ENCODE measurements at regions not wholly inside any gene's neighbourhood (a gene's known extent, or its start where the extent isn't known, plus 50 kb on each side); places are given as distances from the start of the nearest gene placed in this dataset.

DNA sequence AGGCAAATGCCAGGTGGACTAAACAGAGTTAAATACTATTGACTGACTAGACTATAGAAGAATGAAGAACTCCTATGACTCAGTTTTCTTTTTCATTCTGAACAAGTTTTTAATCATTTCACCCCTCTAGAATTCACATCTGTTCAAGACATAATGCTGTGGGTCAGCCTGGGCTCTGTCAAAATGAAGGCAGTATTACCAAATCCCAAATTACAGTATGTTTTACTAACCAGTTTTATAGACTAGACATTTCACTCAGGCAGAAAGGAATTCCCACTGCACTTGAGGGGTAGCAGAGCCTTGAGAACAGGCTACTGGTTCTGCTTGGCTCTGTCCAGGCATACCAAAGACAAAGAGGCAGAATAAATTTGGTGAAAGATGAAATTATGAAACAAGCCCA lies 511.7 kb downstream of the EPHA4 start:
- no peak for DNase-seq (ENCODE audit: low spot score)

DNA sequence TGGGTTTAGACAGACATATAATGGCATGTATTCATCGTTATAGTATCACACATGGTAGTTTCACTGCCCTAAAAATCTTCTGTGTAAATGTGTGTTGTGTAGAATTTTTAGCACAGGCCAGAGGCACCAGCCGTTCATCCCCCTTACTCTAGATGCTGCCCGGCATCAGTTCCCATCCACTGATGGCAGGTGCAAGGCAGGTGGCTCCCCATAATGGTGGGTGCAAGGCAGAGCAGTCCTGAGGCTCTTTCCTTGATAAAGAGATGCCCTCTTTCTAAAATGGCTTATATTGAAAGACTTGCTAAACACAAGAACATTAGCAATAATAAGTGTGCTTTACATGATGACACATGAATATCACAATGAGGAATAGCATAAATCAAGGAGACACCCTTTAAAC lies 508.5 kb downstream of the EPHA4 start:
- DNase-seq (ENCODE audit: low spot score): no peak

DNA sequence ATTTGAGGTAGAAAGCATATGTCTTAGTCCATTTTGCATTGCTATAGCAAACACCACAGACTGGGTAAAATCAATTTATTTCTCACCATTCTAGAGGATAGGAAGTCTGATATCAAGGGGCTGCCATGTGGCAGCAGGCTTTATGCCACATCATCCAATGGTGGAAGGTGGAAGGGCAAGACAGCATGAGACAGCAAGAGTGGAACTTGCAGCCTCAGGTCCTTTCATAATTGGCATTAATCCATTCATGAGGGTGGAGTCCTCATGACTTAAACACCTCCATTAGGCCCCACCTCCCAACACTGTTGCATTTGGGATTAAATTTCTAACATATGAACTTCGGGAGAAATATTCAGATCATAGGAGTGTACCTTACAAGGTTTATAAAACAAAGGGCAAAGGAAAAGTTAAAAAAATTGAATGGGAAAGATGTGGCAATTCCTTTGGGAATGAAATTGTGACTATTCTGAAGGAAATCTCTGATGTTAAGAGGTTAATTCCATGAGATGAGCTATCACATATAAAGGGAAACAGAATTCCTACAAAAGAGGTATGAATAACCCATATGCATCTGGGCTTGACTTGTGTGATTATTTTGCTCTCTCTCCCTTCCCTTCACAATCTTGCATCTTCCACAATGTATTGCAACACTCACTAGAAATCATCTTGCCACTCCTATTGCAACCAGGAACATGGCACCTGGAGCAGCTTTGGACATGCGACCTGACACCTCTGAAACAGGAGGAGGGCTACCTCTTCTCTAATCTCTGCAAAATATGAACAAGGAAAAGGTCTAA lies 507.8 kb downstream of the EPHA4 start:
- DNase-seq (ENCODE audit: low spot score): no peak

DNA sequence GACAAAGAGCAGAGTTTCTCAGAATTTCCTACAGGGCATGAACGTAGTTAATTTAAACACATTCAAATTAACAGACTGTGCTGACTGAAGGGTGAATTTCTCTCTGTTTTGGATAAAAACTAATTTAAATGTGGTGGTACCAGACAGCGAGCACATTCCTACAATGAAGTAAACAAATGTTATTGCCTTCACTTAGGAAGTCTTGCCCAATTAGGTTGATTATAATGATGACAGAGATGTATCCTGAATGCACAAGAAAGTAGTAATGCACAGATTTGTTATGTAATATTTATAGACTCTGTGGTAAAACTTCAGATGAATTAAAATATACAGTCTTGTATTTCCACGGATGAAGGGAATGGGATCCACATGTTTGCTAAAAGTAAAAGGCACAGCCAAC lies 507.2 kb downstream of the EPHA4 start:
- no peak for DNase-seq (ENCODE audit: low spot score)

DNA sequence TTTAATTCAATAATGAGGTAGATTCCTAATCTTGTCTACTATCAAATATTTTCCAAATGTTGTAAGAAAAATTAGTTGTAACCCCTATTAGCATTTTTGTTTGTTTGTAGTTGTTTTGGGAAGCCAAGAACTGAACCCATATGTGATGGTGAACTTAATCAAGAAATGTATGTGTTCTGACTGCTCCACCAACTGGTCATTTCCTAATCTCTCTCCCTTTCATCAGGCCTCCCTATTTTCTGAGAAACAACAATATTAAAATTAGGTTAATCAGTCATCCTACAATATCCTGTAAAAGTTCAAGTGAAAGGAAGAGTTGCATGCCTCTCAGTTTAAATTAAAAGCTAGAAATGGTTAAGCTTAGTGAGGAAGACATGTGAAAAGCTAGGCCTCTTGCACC lies 504.0 kb downstream of the EPHA4 start:
- no peak for DNase-seq (ENCODE audit: low spot score)

DNA sequence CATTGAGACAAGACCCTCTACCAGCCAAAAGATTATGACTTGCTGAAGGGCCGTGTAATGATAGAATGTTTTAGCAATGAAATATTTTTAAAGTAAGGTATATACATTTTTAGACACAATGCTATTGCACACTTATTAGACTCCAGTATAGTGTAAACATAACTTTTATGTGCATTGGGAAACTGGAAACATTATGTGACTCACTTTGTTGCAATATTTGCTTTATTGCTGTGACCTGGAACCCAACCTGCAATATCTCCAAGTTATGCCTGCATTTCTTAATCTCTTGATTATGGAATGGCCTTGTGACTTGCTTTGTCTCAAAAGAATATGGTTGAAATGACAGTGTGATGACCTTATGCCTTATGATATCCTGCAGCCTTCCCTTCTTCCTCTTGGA lies 502.0 kb downstream of the EPHA4 start:
- DNase-seq (ENCODE audit: low spot score): no peak

DNA sequence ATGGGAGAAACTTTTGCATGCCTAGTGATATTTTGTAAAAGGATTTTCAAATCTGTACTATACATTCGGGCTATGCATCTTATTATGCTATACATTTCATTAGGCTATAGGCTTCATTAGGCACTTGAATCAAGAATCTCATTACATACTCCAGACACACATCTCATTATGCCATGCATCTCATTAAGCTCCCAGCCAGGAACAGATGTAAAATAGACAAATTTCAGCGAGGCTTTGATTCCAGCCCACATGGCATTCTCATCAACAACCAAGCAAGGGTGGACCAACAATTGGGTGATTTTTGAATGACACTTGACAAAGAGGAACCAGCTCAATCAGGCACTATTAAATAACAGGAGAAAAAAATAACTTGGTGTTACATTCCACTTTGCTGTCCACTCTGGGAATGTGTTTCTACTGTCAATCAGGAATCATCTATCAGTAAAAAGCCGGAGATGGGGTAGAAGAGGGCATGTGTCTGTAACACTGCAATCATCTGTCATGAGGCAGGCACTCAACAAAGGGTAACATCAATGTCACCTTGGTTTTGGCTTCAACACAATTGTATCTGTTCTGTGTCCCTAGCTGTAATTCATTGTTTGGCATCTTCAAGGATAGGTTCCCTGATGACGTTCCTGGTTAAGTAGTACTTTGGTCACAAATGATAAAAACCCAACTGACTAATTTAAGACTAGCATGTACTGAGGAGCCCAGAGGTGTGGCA lies 498.6 kb downstream of the EPHA4 start:
- no peak for DNase-seq (ENCODE audit: low spot score)

DNA sequence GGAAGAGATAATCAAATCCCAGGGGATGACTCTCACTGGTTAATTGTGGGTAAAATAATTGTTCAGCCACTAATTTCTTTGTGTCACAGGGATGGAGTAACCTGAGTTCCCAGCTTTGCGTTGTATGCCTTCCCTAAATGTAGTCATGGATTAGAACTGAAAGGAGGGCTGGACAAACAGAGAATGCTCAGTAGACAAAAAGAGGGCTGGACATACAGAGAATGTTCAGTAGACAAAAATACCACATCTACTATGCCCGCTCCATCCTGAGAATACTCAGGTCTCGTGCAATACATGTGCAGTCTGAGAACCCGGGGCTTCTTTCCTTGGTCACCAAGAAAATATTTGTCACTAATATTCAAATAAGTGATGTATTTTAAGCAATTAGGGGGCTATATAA lies 497.9 kb downstream of the EPHA4 start:
- no peak for DNase-seq (ENCODE audit: low spot score)

DNA sequence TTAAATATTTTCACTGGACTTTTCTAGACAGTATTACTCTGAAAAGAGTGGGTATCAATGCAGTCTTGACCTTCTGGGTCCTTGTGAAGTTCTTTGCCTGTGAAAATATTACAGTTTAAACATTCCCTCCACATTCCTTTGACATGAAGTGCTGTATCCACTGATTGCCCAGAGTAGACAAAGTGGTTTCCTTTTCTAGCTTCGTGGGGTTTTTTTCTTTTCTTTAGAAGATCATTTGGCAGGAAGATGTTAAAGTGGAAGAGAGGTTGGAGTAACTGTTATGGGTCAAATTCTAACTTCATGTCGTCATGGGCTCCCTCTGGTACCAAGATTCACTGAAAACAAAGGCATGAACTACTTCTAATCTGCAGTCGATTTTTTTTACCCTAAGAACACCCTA lies 496.9 kb downstream of the EPHA4 start:
- DNase-seq (ENCODE audit: low spot score): no peak

DNA sequence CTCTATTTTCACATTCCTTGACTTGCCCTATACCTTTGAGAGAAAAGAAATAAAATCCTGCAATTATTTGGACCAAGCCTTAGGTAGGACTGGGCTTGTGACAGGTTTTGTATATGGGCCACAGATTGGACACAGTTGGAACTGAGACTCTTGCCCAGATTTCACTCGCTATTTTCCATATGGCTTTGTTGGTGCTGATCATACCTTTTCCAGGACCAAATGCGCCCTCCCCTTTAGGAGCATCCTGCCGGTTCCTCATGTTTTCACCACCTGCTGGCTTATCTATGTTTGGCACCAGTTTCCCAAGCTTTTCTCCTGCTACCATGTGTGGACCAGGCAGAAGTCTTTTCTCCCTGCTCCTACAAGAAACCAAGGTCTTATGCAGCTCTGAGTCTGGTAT lies 494.9 kb downstream of the EPHA4 start:
- DNase-seq (ENCODE audit: low spot score): no peak

DNA sequence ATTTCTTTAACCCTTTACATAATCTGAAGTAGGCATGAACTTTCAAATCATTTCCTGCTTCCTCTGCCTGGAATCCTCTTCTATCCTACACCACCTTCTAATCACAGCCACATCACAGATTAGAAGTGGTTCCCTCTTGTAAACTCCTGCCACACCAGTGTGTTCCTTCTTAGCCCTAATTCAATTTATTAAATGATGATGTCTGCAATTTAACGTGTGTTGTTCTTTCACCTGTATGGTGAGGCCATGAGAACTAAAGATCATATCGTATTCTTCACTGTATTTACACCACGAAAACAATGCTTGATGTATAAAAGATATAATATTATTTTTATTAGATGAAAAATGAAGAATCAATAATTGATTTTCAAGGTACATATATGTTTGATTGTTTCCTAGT lies 494.3 kb downstream of the EPHA4 start:
- DNase-seq (ENCODE audit: low spot score): no peak

DNA sequence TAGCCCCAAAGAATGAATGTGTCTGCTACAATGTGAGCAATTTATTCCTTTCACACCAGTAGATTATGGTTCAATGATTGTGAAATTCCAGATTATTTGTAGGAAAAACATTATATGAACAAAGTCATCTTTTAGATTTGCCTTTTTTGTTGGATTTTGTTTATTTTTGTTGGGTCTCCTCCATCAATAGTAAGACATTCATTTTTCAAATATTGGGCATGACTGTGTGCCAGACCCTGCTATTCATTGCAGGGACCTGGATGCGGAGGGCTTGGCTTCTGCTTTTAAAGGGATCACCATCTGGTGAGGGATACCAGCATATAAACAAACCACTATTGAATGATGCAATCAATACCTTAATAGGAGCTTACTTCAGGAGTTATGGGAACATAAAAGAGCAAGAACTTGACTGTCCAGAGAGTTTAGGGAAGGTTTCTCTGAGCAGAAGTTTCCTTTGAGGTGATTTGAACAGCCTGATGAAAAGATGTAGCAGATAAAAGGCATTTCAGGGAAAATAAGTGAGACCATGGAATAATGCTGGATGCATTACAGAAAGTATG lies 486.7 kb downstream of the EPHA4 start:
- no peak for DNase-seq (ENCODE audit: low spot score)

DNA sequence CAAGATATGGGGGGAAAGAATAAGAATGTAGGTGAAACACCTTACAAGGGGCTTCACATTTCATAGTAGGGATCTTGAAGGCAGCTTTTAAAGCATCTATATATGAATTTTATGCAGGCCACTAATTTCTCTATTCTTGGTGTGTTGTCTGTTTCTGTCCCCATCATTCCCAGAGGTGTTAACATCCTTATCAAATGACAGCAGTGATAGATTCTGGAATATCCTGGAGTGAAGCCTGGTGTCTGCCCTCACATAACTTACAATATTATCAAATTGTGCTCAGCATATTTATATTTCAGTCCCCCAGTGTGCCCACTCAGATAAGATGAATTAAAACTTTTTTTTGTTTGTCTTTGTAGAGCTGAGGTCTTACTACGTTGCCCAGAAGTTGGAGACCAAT lies 486.2 kb downstream of the EPHA4 start:
- no peak for DNase-seq (ENCODE audit: low spot score)

DNA sequence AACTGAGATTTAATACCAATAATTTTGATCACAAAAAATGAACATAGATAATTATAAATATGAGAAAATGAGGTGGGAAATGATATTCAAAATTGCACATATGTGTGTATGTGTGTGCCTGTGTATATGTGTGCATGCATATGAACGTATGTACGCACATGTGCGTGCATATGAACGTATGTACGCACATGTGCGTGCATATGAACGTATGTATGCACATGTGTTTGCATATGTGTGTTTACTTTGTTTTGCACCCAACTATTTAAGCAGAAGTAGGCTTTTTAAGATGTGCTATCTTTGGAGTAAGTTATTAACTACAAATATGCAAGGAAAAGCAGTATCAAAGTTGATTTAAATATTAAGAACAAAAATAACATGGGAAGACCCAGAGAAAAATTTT lies 484.3 kb downstream of the EPHA4 start:
- DNase-seq (ENCODE audit: low spot score): no peak

DNA sequence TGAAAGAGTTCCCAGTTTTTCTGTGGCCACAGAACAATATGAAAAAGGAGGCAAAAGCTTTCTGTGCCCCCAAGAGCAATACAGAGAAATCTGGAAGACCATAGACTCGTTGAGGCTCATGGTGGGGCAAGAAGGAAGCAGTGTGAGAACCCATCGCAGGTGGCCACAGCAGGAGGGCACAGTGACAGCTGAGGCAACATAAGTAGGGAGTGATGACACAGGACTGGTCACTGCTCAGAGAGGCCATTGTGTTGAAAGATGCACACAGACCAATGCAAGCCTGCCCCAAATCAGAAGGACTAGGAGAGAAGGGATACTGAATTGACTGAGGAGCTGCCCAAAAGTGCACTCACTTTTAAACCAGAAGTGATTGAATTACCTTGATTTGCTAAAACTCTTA lies 483.6 kb downstream of the EPHA4 start:
- no peak for DNase-seq (ENCODE audit: low spot score)

DNA sequence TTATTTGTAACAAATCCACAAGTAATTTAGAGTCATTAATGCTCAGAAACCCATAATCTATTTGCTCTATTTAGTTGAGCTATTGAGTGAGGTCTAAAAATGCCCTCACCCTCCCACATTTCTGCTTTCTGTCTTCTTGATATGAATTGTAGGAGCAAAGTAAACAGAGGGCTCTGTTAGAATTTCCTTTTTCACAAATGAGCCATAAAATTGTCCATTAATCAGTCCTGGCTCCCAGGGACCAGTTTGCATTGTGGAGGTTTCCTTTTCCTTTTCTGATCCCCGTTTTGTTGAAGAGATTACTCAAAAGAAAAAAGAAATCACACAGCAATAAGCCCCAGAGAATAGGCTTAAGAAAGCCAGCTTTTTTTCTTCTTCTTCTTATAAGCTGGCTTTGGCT lies 476.7 kb downstream of the EPHA4 start:
- no peak for DNase-seq (ENCODE audit: low spot score)

DNA sequence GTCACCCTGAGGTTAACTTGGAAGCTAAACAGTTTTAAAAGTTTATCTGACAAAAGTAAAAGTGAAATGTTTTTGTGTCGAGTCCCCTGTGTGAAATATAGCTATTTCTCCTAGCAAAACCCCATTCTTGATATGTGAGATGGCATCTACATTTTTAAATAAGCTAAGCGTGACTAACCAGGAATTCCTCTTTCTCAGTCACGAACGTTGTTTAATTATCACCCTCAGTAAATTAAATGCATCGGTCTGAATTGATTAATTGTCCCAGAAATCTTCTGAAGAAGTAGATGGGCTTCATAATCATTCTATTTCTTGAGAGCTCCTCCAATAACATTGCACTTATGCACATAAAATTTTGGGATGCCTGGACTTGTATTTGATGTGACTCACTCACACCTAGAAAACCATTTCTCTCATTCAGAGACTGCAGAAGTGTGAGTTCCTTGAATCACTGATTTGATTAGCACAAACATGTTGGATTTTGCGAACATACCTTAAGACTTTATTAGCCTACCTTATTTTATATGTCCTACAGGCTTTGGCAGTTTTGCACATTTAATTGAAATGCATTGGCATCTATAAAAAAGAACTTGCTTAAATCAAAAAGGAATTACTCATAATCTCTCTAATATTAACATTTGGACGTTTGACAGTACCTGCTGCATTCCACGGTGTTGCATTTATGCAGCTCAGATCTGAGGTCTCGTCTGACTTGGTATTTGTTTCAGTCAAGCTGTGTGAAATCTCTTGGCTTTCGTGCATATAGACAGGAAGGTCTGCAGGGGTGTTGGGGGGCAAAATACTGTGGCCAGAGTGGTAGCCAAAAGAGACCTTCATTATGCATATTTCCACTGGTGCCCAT lies 475.2 kb downstream of the EPHA4 start:
- DNase-seq (ENCODE audit: low spot score): no peak

DNA sequence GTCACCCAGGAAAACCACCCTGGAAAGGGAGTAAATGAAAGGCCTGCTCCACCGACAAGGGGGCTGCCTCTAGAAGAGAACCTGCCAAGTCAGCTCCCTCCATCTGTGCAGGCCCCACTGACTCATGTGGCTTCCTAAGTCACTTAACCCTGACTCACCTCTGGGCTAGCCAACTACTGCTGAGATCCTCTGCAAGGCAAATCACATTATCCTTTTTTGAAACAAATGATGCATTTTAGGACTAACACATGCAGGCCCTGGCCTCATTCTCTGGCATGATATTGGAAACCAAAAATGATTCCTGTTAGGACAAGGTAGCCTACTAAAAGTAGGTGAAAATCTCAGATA lies 474.6 kb downstream of the EPHA4 start:
- DNase-seq (ENCODE audit: low spot score): no peak

DNA sequence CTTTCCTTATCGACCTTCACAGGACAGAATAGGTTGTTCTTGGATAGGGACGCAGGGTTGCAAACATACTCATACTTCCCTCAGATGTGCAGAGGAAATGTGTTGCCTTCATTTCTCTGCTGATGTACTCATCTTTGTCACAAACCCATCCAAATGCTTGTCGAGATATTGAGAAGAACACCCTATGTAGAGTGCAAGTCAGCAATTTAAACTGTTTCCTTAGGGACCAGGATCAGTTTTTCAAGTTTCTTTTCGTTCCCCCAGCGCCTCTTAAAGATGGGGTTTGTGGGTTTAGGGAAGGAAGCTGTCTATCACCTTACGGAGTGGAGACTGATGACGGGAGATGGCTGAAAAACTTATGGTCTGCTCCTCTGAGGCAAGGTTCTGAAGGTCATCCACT lies 474.2 kb downstream of the EPHA4 start:
- no peak for DNase-seq (ENCODE audit: low spot score)

DNA sequence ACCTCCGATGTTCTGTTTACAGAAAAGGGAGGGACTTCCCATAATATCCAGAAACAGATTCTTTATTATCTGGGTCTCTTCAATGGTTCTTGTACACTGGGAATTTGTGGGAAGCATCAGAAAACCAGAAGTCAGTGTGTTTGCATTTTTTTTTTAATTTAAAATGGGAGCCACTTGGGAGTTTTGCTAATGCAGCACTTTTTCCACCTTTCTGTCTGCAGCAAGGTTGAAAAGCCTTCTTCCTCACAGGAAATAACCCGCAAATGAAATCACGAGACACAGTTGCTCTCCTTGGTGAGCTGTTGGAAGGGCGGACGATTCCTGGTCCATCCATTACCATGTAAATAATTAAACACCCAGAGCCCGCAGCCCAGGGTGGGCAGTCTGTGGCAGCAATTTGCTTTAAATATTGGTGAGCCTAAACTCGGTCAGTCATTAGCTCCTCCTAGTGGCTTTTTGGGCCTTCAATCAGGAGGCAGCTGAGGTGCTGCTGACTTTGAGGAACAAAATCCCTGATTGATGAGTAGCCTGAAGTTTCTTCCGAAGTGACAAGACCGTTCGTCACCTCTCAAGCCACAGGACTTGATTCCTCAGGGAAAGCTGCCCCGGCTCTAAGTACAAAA lies 471.5 kb downstream of the EPHA4 start:
- no peak for DNase-seq (ENCODE audit: low spot score)

DNA sequence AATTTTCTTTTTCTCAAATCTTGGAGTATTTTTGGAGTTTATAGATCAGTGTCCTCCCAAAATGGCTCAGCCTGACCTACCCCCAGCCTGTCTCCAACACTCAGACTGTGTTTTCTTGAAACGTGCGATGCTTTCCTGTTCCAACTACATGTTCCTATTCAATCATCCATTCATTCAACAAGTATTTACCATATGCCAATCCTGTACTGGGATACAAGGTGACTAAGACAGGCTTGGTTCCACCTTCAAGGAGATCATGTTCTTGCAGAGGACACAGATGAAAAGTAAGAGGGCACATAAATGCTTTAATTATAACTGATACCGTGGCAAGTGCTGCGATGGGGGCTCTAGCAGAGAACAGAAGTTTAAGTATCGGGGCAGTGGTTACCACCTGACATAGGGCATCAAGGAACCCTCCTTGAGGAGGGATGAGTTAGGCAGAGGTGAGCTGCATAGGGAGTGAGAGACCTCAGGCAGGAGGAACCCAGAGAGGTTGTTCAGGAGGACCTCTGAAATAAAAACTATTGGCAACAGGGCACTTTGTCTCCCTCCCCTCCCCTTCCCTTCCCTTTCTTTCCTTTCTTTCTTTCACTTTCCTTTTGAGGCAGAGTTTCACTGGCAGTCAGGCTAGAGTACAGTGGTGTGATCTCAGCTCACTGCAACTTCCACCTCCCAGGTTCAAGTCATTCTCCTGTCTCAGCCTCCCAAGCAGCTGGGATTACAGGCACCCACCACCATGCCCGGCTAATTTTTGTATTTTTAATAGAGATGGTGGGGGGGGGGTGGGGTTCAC lies 469.0 kb downstream of the EPHA4 start:
- DNase-seq (ENCODE audit: low spot score): no peak

Measured in putamen (tissue), 1 donor.